ENCODE measurements at regions not wholly inside any gene's neighbourhood (a gene's known extent, or its start where the extent isn't known, plus 50 kb on each side); places are given as distances from the start of the nearest gene placed in this dataset.
A peak's percentile ranks its signal among the peaks of the same experiment; 100 is the strongest.

- peak in 1 of 5 experiments; percentile 32 for DNase-seq
Measured at GRCh38 chr6:53216301-53216700, 67.7 kb upstream of the GCM1 start.

DNA sequence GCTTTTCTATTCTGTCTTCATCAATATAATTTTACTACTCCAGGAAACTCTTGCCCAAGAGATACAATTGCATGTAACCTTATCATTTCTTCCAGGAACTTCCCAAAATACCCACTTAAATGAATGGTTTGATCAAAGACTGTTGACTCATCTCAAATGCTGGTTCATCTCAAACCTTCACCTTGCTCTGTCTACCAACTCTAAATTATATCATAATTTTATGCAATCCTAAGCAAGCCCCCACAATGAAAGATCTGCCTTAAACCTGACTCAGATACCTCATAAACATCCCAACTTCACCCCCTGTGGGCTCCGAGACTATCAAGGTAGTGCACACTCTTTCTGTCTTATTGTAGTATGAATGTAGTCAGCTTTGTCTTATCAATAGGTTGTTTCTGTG lies 65.5 kb upstream of the GCM1 start:
- no peak for DNase-seq

- no peak for DNase-seq
Measured at GRCh38 chr6:53210811-53211210, 62.2 kb upstream of the GCM1 start.

GRCh38 chr6:53209681-53210080 lies 61.0 kb upstream of the GCM1 start:
- no peak for DNase-seq

DNA sequence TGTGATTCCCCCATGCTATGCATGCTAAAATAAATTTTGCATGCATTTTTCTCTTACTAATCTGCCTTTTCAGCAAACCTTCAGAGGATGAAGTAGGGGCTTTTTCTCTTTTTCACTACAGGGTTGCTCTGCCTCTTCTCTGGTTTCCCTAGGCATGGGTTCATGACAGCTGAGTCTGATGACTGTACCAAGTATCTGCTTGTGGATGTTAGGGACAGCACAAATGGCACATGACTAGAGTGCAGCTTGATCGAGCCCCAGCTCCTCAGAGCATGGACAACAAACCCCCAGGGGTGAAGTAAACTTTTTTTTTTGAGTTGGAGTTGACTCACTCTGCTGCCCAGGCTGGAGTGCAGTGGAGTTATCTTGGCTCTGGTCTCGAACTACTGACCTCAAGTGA lies 57.1 kb upstream of the GCM1 start:
- DNase-seq, result no peak

GRCh38 chr6:53203483-53203882 lies 54.8 kb upstream of the GCM1 start:
- DNase-seq, result no peak

DNA sequence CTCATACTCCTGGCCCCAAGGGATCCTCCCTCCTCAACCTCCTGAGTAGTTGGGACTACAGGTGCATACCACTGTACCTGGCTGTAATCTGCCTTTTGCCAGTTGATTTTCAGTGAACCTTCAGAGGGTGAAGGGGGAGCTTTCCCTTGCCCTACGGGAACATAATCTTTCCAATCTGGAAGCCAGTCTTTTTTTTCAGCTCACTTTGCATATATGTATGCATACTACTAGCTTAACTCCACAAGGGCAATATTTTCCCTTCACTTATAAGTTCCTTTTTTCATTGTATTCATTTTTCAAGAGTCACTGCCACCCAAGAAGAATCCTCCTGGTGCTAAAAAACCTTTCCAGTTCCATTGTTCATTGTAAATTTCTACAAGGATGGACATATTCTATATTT lies 53.4 kb upstream of the GCM1 start:
- no peak for DNase-seq

GRCh38 chr6:53201270-53201669 lies 52.6 kb upstream of the GCM1 start:
- no peak for DNase-seq

- DNase-seq, result no peak
Measured at GRCh38 chr6:53199765-53200164, 51.1 kb upstream of the GCM1 start.

GRCh38 chr6:53199156-53199555 lies 50.5 kb upstream of the GCM1 start:
- DNase-seq, result no peak
